ENCODE measurements at regions not wholly inside any gene's neighbourhood (a gene's known extent, or its start where the extent isn't known, plus 50 kb on each side); places are given as distances from the start of the nearest gene placed in this dataset.

- DNase-seq = no peak
Observed at GRCh38 chr15:37520026-37520425, 414.4 kb upstream of the TMCO5A start.

More at GRCh38 chr15:37520026-37520425, 414.4 kb upstream of the TMCO5A start:
- no peak overlapping the region for H3K9ac ChIP-seq (ENCODE audit: extremely low read depth, insufficient read length, low read length)
- no peak overlapping the region for H4K91ac ChIP-seq (ENCODE audit: insufficient read length, low read depth, low read length)
- H3K56ac ChIP-seq (ENCODE audit: insufficient read length, low read depth, low read length) = no peak overlapping the region
- no CpG with 5 or more reads among the region's 2 CpGs for whole genome bisulfite sequencing (ENCODE audit: extremely low coverage, insufficient read length, low lambda C conversion rate)
- H3K4me2 ChIP-seq (ENCODE audit: insufficient read depth, insufficient read length, low read length) = no peak overlapping the region
- no peaks in the 10 kb centered on the region for H3K27me3 ChIP-seq (ENCODE audit: insufficient read depth, low read length)
- Mint-ChIP-seq H3K9me3 (peaks cover 7 to 8% of the 10 kb centered on the region in 2 experiments; a peak in 4 of 5 replicates), H3K27me3 (ENCODE audit: low read depth) (no peaks in the 10 kb centered on the region), H3K36me3 (ENCODE audit: insufficient read depth in 1 of 3, low read depth in 3 of 3) (peaks cover 0 to 5% (median 3%) of the 10 kb centered on the region in 3 experiments; a peak in 4 of 7 replicates), H3K4me3 (no peak overlapping the region), H3K4me1 (no peaks in the 10 kb centered on the region), H3K27ac (no peak overlapping the region)
- H2BK15ac ChIP-seq (ENCODE audit: low read depth, low read length) = no peak overlapping the region
- no peak overlapping the region for H3K27ac ChIP-seq (ENCODE audit: insufficient read length, low read depth, low read length)
- H3K18ac ChIP-seq (ENCODE audit: insufficient read length, low read depth, low read length) = no peak overlapping the region
- no peak overlapping the region for H2BK12ac ChIP-seq (ENCODE audit: insufficient read length, low read depth, low read length)
- no peak overlapping the region for H4K5ac ChIP-seq (ENCODE audit: insufficient read length, low read depth, low read length)
- no peak overlapping the region for H3K14ac ChIP-seq (ENCODE audit: insufficient read depth, low read length)
- H3K79me2 ChIP-seq (ENCODE audit: insufficient read depth, low read length) = no peaks in the 10 kb centered on the region
- H4K20me1 ChIP-seq (ENCODE audit: control insufficient read depth, insufficient read depth, insufficient read length) = no peaks in the 10 kb centered on the region
- H2BK20ac ChIP-seq (ENCODE audit: low read depth, low read length, poor library complexity, severe bottlenecking) = no peak overlapping the region
- H2BK120ac ChIP-seq (ENCODE audit: low read depth, low read length, poor library complexity, severe bottlenecking) = no peak overlapping the region
- H3K79me1 ChIP-seq (ENCODE audit: insufficient read depth, low read depth, low read length, poor library complexity, severe bottlenecking) = no peaks in the 10 kb centered on the region
- no peak overlapping the region for H3T11ph ChIP-seq (ENCODE audit: low read length)
- H3K23ac ChIP-seq (ENCODE audit: insufficient read length, low read depth, low read length) = no peak overlapping the region
- no peak overlapping the region for H2AK5ac ChIP-seq (ENCODE audit: insufficient read length, low read length)
- no peaks in the 10 kb centered on the region for H3K23me2 ChIP-seq (ENCODE audit: insufficient read length, low read depth, low read length, poor library complexity, severe bottlenecking)
- H3K9me3 ChIP-seq (ENCODE audit: control insufficient read depth, low read depth, low read length) = no peaks in the 10 kb centered on the region
- no peak overlapping the region for H2BK5ac ChIP-seq (ENCODE audit: insufficient read length, low read length)
- H2AFZ ChIP-seq (ENCODE audit: low read length) = no peak overlapping the region
- no peak overlapping the region for H4K8ac ChIP-seq (replicated peaks; ENCODE audit: insufficient read length, low read depth, low read length)
- H3K4me1 ChIP-seq (ENCODE audit: insufficient read depth, low read length) = no peaks in the 10 kb centered on the region
- H3K4ac ChIP-seq (ENCODE audit: low read depth, low read length) = no peak overlapping the region
- TF ChIP-seq CTCF (conservative IDR thresholded peaks at IDR 0.05) = no peak
